Tongue (tissue), 1 donor: ENCODE measurements at regions not wholly inside any gene's neighbourhood (a gene's known extent, or its start where the extent isn't known, plus 50 kb on each side); places are given as distances from the start of the nearest gene placed in this dataset.
"Not testable (repeated sequence)": the region's sequence is repeated elsewhere in the genome, so short reads cannot be mapped to it uniquely, and the experiment has no call there.

Experiments
- DNase-seq: peaks from one replicate; pipeline ENCODE4 v3.0.0-alpha.2; 2015

DNA sequence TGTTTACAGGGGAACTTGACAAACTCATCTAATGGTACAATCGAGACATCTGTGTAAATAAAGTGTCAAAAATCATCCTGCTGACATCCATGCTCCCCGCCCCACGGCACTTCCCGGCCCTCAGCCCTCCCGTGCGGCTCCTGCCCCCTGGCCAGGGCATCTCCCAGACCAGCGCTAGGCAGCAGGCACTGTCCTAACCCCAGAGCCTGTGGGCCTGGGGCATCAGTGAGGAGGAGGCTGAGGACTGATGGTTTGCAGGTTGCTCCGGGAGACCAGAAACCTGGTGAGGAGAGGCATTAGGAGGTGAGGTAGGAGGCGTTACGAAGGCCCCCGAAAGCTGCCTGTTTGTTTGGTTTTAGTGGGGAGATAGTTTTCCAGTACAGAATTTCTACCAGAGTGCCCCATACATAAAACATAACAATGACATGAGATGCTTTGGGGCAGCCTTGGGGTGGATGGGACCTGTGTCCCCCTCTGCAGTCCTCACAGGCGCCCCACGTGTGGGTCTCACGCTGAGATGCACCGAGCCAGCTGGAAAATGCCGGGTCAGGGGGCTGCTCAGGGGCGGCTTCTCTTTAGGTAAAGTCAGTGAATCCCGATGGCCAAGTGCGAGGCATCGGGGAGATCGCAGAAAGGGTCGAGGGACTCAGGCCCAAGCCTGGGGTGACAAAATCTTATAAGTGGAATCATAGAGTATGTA, 114.2 kb downstream of the RTP5 start:
- DNase-seq = no peak

DNA sequence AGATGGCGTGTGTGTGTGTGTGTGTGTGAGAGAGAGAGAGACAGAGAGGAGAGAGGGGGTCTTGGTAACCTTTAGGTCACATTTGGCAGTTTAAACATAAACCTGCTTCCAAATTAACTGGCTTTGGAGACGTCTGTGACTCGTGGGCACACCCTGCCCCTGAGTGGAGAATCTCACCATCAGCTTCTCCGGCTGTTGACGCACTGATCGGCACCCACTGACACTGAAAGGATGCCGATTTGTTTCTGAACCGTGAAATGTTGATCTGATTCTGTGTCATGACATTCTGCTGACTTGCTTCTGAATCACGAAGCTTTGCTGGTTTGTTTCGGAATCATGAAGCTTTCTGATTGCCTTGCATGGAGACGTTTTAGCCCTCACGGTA, 114.7 kb downstream of the RTP5 start:
- DNase-seq = no peak

DNA sequence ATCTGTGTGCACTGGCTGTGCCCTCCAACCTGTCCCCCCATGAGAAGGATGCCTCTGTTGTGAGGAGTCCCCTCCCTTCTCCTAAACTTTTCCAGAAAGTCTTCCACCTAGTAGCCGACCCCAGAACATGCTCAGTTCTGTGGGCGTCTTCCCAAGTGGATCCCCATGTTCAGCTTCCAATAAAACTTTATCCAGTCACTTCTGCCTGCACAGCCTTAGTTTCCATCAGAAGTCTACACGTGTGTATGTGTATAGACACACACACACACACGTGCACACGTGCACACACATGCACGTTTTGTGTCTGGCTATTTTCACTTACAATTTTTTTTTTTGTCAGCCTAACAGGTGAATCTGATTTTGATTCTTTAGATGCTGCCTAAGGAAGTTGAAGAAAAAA, 115.1 kb downstream of the RTP5 start:
- DNase-seq = no peak

DNA sequence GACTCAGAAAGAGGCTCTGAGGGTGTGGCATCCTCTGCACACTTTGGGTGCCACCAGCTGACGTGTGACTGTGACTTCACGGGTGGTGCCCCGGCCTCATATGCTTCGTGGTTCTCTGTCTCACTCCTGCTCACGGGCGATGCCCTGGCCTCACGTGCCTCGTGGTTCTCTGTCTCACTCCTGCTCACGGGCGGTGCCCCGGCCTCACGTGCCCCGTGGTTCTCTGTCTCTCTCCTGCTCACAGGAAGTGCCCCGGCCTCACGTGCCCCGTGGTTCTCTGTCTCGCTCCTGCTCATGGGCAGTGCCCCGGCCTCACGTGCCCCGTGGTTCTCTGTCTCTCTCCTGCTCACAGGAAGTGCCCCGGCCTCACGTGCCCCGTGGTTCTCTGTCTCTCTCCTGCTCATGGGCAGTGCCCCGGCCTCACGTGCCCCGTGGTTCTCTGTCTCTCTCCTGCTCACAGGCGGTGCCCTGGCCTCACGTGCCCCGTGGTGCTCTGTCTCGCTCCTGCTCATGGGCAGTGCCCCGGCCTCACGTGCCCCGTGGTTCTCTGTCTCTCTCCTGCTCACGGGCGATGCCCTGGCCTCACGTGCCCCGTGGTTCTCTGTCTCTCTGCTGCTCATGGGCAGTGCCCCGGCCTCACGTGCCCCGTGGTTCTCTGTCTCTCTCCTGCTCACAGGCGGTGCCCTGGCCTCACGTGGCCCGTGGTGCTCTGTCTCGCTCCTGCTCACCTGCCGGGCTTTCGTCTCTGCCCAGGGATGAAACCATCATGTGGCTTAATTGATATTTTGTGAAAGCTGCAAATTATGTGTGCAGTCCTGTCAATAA, 115.8 kb downstream of the RTP5 start:
- DNase-seq = not testable (repeated sequence)

DNA sequence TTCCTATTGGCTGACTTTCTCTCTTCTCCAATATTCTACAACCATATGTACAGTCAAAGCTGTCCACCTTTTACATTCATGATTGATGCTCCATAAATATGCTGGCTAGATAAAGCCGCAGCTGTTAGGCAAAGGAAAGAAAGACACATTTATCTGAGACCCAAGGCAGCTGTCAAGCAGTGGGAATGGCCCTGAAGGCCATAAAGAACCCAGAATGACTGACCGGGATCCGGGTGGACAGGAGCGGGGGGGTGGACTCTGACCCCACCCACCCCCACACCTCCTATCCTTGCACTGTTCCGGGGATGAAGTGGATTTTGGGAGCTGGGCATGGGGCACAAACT, 116.4 kb downstream of the RTP5 start:
- DNase-seq = no peak

DNA sequence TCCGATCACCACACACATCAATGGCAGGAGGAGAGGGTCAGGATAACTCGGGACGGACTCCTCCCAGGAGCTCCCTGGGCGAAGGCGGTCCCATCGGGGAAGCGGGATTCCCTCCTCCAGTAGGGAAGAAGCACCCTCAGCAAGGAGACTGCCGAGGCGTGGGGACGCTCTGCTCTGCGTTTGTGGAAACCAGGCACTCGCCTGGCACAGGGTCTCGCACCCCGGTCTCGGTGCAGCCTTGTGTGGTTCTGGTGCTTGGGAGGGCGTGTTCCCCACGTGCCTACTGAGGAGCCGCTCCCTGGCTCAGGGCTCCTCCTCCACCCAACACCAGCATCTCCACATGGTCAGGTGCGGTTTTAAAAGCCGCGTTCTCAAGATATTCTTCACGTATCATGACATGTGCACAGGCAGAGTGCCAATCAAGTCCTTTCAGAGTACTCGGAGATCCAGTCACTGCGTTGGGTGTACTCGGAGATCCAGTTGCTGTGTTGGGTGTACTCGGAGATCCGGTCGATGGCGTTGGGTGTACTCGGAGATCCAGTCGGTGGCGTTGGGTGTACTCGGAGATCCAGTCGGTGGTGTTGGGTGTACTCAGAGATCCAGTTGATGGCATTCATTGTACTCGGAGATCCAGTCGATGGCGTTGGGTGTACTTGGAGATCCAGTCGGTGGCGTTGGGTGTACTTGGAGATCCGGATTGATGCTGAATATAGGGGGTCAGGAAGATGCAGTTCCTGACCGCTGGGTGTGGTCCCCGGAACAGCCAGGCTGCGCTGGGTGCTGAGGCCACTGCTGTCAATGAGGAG, 117.5 kb downstream of the RTP5 start:
- DNase-seq = no peak

DNA sequence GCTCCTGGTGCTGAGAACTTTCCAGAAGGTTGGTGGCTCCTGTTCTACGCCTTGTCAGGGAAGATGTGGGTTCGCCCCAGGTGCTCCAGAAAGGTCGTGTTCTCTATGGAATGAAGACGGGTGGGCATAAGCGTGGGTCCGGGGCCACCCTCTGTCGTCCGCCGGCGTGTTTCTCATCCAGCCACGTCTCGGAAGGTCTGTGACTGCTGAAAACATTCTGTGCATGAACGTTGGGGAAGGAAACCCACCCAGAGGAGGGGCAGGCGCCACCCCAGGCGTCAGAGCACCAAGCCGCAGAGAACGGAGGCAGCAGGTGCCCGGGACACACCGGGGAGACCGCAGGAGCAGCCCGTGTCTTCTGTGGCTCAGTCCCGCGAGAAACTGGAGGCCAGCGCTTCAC, 118.2 kb downstream of the RTP5 start:
- no peak for DNase-seq

DNA sequence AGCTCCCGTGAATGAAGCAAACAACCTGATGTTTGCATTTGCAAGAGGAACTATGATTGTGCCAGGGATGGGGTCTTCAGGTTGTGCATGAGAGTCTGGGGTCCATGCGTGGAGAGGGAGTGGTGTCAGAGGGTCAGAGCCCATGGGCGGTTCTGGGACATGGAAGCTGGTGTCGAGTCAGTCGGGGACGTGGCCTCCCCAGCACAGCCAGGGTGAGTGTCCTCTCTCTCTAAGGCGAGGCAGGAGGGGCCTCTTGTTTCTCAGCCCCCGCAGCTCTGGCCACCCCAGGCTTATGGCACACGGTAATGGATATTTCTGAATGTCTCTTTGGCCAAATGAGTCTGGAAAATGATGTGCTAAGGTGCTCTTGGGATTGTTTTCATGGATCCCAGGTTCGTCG, 118.6 kb downstream of the RTP5 start:
- DNase-seq = no peak

DNA sequence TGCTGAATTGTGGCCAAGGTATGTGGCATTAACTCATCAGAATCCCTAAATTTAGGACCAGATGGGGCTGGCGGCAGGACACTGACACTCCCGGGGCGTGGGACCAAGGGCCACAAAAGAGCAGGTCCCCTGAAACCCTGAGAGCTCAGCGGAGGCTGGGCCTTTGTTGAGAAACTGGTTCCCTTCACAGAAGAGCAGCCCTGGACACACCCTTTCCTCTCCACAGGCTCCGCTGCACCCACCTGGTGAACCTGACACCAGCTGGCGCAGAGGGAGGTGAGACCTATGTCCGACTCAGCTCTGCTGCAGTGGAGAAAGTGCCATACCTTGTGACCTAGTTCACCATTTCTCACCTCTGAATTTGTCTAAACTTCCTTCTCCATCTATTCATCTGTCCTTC, 119.5 kb downstream of the RTP5 start:
- no peak for DNase-seq

DNA sequence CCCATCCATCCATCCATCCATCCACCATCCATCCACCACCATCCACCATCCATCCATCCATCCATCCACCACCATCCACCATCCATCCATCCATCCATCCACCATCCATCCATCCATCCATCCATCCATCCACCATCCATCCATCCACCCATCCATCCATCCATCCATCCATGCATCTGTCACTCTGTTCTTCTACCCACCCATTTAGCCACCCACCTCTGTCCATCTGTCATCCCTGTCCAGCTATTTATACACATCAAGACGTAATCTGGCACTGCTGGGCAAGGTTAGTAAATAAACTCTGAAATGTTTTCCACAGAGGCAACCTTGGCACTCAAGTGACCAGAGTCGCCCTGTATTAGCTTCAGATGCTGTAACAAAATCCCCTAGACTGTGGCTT, 120.9 kb downstream of the RTP5 start:
- no peak for DNase-seq

DNA sequence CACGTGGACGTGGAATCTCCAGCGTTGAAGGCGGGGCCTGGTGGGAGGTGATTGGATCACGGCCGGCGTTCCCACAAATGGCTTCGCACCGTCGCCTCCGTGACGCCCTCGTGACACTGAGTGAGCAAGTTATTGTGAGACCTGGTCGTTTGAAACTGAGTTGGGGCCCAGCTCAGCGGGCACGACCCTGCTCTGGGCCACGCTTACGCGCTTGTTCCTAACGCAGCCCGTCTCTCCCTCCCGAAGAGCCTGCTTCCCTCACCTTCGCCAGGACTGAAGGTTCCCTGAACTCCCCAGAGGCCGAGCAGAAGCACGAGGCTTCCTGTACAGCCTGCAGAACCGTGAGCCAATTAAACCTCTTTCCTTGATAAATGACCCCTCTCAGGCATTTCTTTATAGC, 121.8 kb downstream of the RTP5 start:
- DNase-seq = no peak

DNA sequence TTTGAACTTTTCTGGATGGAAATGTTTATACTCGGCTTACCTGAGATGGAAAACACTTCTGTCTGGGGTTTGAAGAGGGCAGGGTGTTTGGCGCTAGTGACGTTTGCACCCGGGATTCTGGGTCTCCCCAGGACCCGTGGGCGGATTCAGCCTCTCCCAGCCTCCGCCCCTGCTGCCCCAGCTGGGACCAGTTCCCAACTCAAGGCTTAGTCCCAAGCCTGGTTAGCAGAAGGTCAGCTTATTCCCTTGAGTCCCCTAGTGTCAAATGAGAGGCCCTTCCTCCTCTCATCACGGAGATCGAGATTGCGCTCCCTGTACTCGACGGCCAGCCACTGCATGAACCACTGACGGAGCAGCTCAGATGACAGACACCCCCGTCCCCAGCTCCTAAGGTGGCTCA, 123.2 kb downstream of the RTP5 start:
- no peak for DNase-seq

DNA sequence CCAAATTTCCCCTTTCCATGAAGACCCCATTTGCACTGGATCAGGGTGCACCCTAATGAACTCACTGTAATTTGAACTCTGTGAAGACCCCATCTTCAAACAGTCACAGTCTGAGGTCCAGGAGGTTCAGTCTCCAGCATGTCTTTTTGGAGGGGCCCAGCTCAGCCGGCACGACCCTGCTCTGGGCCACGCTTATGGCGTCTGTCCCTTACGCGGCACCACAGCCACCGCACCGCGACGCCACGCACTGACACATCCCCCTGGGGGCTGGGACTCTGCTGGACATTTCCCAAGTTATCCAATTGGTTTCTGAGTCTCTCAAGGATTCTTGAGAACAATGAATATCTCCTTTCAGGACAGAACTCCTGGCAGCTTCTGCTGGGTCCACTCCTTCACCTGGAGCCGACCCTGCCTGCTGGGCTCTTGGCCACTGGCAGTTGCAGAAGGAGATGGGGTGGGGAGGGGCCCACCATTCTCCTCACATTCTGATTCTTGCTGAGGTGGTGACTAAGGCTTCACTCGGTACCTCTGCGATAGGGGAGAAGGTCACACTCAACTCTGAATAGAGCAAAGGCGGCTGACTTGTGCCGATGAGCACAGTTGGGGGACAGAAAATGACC, 124.0 kb downstream of the RTP5 start:
- no peak for DNase-seq

DNA sequence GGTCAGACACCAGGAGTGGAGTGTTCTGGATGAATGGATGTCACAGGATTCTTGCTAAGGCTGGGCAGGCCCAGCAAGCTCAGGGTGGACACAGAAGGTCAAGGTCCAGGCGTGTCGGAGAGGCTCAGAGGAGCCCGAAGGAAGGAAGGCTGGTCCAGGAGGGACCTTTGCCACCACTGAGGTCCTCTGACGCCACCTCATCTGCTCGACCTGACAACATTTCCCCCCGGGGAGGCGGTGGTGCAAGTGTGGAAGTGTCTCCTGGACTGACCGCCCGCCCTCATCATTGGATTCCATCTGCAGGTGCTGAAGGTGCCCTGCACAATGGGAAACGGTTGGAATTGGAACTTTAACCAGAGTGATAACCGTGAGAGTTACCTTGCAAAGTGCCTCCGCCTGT, 124.6 kb downstream of the RTP5 start:
- DNase-seq = no peak

DNA sequence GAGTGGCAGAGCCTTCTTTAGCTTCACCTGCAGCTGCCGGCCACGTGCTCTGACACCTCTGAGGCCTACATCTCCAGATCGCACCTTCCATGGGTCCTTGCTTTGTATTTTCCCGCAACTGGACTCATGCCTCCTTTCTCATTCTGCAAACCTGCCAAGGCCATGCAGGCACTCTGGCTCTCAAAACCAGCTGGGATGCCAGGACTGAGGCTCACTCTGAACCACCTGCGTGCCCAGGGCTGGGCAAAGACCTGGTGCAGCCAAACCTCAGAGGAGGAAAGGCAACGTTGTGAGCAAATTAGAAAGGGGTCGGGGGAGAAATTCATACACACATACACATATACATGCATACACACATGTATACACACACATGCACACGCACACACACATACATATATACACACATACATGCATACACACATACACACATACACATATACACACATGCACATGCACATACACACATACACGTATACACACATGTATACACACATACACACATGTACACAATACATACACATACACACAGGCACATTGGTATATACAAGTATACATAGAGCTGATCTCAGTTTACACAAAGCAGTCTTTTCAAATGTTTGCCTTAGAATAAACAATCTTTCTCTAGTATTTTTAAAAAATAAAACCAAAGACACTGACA, 125.2 kb downstream of the RTP5 start:
- DNase-seq = no peak

DNA sequence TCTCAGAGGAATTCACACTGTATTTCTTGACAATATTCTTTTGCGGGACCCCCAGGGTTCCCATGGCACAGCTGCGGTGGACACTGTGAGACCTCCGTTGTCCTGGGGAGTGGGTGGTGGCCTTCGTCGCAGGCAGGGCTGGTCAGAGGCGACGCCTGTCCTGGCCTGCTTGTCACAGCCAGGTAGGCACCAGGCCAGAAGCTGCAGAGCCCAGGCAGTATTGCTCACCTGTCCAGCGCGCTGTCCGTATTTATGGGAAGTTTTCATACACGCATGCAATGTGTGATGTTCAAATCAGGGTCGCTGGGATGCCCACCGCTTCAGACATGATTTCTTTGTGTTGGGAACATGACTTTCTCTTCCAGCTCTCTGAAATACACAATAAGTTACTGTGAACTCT, 126.6 kb downstream of the RTP5 start:
- DNase-seq = no peak

DNA sequence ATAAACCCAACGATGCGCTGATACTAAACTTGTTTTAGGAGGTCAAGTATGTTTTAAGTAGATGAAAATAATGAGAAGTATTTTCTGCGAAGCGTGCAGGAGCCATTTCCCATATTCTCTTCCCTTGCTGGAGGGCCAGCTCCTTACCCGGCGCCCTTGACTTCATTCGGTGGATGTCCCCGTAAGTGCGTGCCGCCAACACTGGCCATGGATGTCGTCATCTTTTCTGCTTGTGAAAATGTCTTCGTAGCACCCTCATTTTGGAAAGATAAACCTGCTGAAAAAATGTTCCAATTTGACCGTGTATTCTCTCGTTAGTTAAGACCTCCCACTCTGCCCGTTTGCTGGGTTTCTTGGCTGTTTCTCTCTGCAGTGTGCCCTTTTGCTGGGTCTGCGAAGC, 127.5 kb downstream of the RTP5 start:
- DNase-seq = no peak

DNA sequence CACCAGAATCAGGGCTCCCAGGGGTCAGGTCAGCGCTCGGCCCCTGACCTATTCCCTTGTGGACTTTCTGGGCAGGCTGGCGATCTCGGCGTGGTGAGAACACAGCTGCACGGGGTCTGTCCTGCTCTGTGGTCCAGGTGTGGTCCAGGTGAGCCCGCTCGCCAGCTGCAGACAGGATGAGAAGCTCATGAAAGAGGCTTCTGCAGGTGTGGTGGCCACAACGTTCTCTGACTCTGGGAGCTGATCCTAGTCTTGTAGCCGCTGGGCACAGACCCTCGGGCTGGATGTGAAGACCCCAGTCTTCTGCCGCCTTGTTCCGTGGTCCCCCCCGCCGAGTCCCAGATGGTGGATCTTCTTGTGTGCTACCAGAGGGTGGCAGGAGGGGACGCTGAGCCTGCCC, 129.7 kb downstream of the RTP5 start:
- DNase-seq = no peak

DNA sequence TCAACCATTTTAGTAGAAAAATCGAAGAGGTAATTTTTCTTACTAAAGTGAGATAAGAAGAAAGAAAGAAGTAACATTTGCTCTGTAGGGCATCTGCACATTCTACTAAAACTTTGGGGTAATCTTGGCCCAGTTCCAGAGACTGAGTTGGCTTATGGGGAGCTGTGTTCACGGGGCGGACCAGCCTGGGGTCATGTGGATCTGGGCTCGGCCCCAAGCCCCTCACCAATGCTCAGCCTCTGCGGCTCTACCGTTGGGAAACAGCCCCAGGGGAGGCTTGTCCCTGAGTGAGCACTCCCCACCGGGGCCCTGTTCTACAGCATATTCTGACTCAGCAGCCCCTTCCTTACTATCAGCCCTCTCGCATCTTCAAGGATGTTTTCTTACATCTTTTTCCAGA, 132.3 kb downstream of the RTP5 start:
- DNase-seq = no peak

DNA sequence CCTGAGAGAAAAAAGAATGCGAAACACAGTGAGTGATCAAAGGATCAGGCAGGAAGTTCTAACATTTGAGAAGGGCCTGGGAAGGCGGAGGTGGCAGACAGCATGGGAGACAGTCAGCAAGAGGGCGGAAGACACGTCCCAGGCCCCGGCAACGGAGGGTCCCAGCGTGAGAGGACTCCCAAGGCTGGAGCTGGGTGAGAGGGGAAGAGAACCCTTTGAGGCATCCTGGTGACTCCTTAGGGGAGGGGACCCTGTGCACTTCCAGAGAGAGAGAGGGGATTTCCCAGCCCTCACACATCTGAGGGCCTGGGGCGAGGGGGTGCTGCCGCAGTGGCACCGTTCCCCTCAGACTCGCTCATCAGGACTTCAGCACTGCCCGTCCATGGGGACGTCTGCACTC, 133.4 kb downstream of the RTP5 start:
- DNase-seq = no peak

DNA sequence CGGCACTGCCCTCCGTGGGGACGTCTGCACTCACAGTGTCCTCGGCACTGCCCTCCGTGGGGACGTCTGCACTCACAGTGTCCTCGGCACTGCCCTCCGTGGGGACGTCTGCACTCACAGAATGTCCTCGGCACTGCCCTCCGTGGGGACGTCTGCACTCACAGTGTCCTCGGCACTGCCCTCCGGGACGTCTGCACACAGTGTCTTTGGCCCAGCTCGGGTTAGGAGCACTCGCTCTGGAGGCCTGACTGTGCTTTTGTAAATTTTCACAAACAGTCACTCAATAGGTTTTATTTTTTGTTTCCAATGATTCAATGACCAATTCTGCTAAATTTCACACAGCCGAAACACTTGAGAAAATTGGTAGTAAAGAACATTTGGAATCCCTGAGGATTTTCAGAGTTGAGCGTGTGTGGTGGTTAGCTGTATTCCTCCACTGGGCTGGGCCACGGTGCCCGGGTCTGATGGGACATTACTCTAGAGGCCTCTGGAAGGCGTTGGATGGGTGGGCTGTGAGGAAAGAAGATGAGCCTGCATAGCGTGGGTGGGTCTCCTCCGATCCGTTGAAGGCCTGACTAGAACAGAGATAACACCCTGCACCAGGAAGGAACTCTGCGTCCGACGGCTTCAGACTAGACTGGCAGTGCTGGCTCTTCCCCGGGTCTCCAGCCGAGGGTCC, 134.8 kb downstream of the RTP5 start:
- no peak for DNase-seq

DNA sequence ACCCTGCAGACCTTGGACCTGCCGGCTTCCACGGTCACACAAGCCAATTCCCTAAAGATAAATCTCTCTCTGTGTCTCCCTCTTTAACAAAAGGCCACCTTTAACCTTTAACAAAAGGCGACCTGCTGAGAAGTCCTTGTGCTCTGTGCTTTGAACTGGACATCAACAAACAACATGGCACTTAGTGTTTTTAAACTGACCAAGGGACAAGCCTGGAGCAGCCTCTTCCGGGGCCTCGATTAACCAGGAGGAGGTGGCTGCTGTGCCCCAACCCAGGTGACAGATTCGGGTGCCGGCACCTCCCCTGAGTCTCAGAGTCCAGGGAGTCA, 135.3 kb downstream of the RTP5 start:
- no peak for DNase-seq
